ENCODE measurements at regions not wholly inside any gene's neighbourhood (a gene's known extent, or its start where the extent isn't known, plus 50 kb on each side); places are given as distances from the start of the nearest gene placed in this dataset.

- Histone ChIP-seq H3K79me2 (ENCODE audit: control insufficient read depth, insufficient read depth, low read length) (peaks cover 3% of the 10 kb centered on the region), H3K27me3 (replicated peaks in 1 of 4; ENCODE audit: control extremely low read depth in 1 of 4, control insufficient read depth in 3 of 4, insufficient read depth in 4 of 4, low read length in 3 of 4) (no peaks in the 10 kb centered on the region), H3K4me2 (replicated peaks; ENCODE audit: low read depth, low read length, poor library complexity, severe bottlenecking) (peak overlapping the region; percentile 57), H3K4me1 (ENCODE audit: control insufficient read depth in 2 of 2, insufficient read depth in 2 of 2, low read length in 2 of 2) (peaks cover 56 to 69% of the 10 kb centered on the region in 2 donors), H4K20me1 (ENCODE audit: control insufficient read depth, insufficient read depth, low read length, poor library complexity, severe bottlenecking) (no peaks in the 10 kb centered on the region), H3K9me3 (ENCODE audit: control extremely low read depth in 1 of 3, control insufficient read depth in 2 of 3, insufficient read depth in 1 of 3, low read length in 2 of 3) (peaks cover 1 to 40% (median 5%) of the 10 kb centered on the region in 3 donors), H3K9ac (ENCODE audit: low read length) (peak overlapping the region; percentile 40), H2AFZ (ENCODE audit: insufficient read depth, low read depth, low read length, poor library complexity, severe bottlenecking) (peak overlapping the region; percentile 53), H3K36me3 (replicated peaks in 1 of 2; ENCODE audit: control extremely low read depth in 1 of 2, control insufficient read depth in 1 of 2, extremely low read depth in 1 of 2, insufficient read depth in 2 of 2, low read length in 1 of 2) (peaks cover 0 to 13% of the 10 kb centered on the region in 2 experiments), H3K27ac (ENCODE audit: low read length in 2 of 2) (peak overlapping the region; percentile 50 to 59), H3K4me3 (ENCODE audit: control extremely low read depth in 1 of 5, extremely low read depth in 1 of 5, insufficient read depth in 1 of 5, low read depth in 2 of 5, low read length in 4 of 5) (peak overlapping the region in 1 of 5 experiments; percentile 15)
- TF ChIP-seq EZH2 (IDR thresholded peaks at IDR 0.05; ENCODE audit: borderline replicate concordance, insufficient read depth, low read depth, low read length, poor library complexity, severe bottlenecking) (no peak), CTCF (IDR thresholded peaks at IDR 0.05) (no peak)
- Mint-ChIP-seq H3K4me3 (peak overlapping the region; percentile 54), H3K4me1 (peaks cover 61% of the 10 kb centered on the region), H3K9me3 (ENCODE audit: insufficient read depth) (peaks cover 2% of the 10 kb centered on the region), H3K27me3 (no peaks in the 10 kb centered on the region), H3K27ac (peak overlapping the region; percentile 87)
- intact Hi-C loops (cut with micrococcal nuclease): loop anchor here (5.0 to 10.0 kb wide), 2 partner anchors 42 to 151 kb away; no protein-coding TSS in a partner anchor
- peak; percentile 54 for DNase-seq
- peak; percentile 18 for ATAC-seq (ENCODE audit: low read depth)
- ChIA-PET CTCF (interaction anchor here (1.6 kb wide), 1 partner anchor 60 kb away, joined by 5 read pairs; no protein-coding TSS in a partner anchor), POLR2A (interaction anchor here (0.7 kb wide), 1 partner anchor 23 kb away, joined by 3 read pairs; no protein-coding TSS in a partner anchor)
- 60% methylated on average over 1 of the region's 5 CpGs for WGBS (ENCODE audit: insufficient coverage)
Measured at GRCh38 chr12:31835276-31835882, 106.6 kb upstream of the AMN1 start.

DNA sequence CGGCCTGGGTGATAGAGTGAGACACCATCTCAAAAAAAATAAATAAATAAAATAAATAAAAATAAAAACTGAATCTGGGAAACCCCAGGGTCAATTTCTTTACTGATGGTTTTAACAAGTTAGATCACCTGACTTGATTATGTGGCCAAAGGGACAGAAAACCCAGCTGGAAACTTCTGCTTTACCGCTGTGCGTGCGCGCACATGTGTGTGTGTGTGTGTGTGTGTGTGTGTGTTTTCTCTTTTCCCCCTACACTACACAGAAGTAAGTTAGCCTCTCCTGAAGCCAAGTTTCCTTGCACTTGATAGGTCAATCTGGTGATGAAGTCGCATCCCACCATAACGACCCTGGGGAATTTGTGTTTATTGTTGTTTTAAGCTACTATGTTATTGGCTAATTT, 105.3 kb upstream of the AMN1 start:
- ChIA-PET CTCF (interaction anchor here (1.6 kb wide), 1 partner anchor 61 kb away, joined by 5 read pairs; no protein-coding TSS in a partner anchor), POLR2A (interaction anchor here (0.6 to 2.6 kb wide), 6 partner anchors 27 to 98 kb away, joined by 3 to 8 read pairs (median 3); no protein-coding TSS in a partner anchor)
- Histone ChIP-seq H3K4me3 (ENCODE audit: control extremely low read depth in 1 of 5, extremely low read depth in 1 of 5, insufficient read depth in 1 of 5, low read depth in 2 of 5, low read length in 4 of 5) (no peak overlapping the region), H3K36me3 (replicated peaks in 1 of 2; ENCODE audit: control extremely low read depth in 1 of 2, control insufficient read depth in 1 of 2, extremely low read depth in 1 of 2, insufficient read depth in 2 of 2, low read length in 1 of 2) (peaks cover 0 to 13% of the 10 kb centered on the region in 2 experiments), H3K9me3 (ENCODE audit: control extremely low read depth in 1 of 3, control insufficient read depth in 2 of 3, insufficient read depth in 1 of 3, low read length in 2 of 3) (peaks cover 1 to 38% (median 5%) of the 10 kb centered on the region in 3 donors), H3K27ac (ENCODE audit: low read length in 2 of 2) (no peak overlapping the region), H3K79me2 (ENCODE audit: control insufficient read depth, insufficient read depth, low read length) (peaks cover 5% of the 10 kb centered on the region), H2AFZ (ENCODE audit: insufficient read depth, low read depth, low read length, poor library complexity, severe bottlenecking) (no peak overlapping the region), H3K27me3 (replicated peaks in 1 of 4; ENCODE audit: control extremely low read depth in 1 of 4, control insufficient read depth in 3 of 4, insufficient read depth in 4 of 4, low read length in 3 of 4) (no peaks in the 10 kb centered on the region), H3K4me1 (ENCODE audit: control insufficient read depth in 2 of 2, insufficient read depth in 2 of 2, low read length in 2 of 2) (peaks cover 56 to 69% of the 10 kb centered on the region in 2 donors), H3K4me2 (replicated peaks; ENCODE audit: low read depth, low read length, poor library complexity, severe bottlenecking) (no peak overlapping the region), H3K9ac (ENCODE audit: low read length) (no peak overlapping the region), H4K20me1 (ENCODE audit: control insufficient read depth, insufficient read depth, low read length, poor library complexity, severe bottlenecking) (no peaks in the 10 kb centered on the region)
- Mint-ChIP-seq H3K9me3 (ENCODE audit: insufficient read depth) (peaks cover 2% of the 10 kb centered on the region), H3K4me1 (peaks cover 67% of the 10 kb centered on the region), H3K27ac (peak overlapping the region; percentile 83), H3K27me3 (no peaks in the 10 kb centered on the region), H3K4me3 (no peak overlapping the region)
- ATAC-seq (ENCODE audit: low read depth) (no peak), DNase-seq (peak; percentile 58)
- intact Hi-C loops (cut with micrococcal nuclease): loop anchor here (5.0 to 10.0 kb wide), 2 partner anchors 33 to 149 kb away; no protein-coding TSS in a partner anchor
- WGBS (ENCODE audit: insufficient coverage): no CpG with 5 or more reads among the region's 7 CpGs
- no peak for TF ChIP-seq CTCF (IDR thresholded peaks at IDR 0.05)
- no peak for TF ChIP-seq EZH2 (IDR thresholded peaks at IDR 0.05; ENCODE audit: borderline replicate concordance, insufficient read depth, low read depth, low read length, poor library complexity, severe bottlenecking)

Measured in B cell (primary cell).